GOT3 (cell line): ENCODE measurements at regions not wholly inside any gene's neighbourhood (a gene's known extent, or its start where the extent isn't known, plus 50 kb on each side); places are given as distances from the start of the nearest gene placed in this dataset.

Experiments used
- DNase-seq: peaks from one replicate; lab custom pipeline; 2025; ENCODE audit warnings: mixed read lengths; lab: John Stamatoyannopoulos, UW

DNA sequence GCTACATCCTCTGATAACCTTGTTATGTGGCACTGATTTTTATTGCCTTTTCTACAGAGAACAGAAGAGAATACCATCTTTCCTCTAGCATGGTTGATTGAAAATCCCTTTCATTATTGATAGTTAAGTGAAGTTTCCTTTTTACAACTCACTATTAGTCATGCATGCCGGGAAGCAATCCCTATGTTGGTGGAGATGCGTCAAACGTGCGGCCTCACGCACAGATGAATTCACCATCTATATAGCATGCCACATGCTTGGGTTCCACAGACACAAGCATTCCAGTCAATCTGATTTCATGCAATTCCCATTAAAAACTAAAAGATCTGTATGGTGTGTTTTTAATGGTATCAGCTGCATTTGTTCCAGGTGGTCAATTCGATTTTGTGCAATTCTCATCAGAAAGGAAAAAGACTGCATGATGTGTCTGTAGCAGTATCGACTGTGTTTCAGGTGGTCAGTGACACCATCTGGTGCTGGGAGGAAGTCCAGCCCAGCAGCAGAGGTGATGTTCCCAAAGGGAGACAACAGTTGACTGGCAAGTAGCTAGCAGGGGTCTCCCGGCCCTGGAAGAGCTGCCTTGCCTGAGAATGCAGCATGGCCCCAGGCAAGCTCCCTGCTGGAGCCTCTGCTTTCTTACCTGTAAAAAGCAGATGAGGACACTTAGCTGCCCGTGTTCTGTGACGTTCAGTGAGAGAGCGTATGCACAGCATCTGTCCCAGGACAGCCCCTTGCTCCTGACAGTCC lies 151.3 kb upstream of the NCK2 start:
- DNase-seq, result no peak

DNA sequence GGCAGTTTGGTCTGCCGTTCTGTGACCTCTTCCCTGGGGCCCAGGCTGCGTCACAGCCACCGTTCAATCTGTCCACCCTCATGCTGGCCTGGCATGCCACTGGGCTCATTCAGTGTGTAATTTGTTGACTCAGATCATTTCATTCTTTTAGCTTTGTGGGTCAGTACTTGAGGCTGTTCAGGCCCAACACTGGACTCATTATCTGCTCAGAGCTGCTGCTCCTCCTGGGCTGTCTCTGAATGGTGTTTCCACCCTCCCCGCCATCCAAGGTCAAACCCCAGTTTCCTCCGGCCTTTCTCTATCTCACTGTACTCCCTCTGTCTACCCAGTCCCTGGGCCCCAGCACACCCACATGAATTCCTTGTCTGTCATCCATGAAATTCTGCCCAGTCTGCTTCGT lies 152.4 kb upstream of the NCK2 start:
- no peak for DNase-seq

DNA sequence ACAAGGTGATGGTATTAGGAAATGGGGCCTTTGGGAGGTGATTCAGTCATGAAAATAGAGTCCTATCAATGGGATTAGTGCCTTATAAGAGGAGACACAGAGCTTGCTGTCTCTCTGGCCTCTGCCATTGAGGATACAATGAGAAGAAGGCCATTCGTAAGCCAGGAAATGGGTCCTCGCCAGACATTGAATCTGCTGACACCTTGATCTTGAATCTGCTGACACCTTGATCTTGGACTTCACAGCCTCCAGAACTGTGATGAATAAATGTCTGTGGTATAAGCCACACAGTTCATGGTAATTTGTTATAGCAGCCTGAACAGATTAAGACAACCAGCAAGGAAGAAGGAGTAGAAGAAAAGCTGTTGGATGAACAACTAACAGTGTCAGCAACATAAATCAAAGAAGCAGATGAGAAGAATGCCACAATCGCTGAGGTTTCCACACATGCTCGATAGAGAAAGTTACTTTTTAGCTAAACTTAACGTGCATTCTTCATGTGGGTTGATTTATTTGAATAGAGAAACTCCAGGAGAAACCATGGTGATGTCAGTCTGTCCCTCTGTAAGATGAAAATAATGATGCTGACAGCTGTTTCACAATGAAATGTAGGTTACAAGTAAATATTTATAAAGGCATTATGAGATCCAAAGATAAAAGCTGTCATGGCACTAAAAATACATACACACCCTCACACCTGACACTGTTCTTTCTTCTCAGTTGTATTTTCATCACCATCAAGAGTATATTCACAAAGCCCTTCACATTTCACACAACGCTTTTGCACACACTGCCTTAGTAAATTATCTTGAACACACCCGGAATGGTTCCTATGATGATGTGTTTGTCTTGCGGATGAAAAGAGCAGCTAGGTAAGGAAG lies 153.7 kb upstream of the NCK2 start:
- DNase-seq, result no peak

DNA sequence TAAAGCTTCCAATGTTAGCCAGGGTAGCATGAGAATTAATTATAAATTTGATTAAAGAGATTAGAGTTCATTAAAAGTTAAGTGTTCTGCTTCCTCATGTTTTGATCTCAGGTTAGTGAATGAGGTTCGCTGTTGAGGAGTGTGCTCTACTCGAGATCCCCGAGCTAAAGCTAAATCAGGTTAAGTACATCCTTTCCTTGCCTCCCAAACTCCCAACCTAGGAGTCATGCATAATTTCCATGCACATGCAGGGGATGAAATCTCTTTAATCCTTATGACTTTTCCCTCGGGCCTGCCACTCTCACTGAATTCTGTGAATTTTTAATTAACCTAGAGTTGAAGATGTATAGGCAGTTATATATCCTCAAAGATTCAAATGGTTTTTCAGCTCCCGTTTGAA lies 156.1 kb upstream of the NCK2 start:
- no peak for DNase-seq

DNA sequence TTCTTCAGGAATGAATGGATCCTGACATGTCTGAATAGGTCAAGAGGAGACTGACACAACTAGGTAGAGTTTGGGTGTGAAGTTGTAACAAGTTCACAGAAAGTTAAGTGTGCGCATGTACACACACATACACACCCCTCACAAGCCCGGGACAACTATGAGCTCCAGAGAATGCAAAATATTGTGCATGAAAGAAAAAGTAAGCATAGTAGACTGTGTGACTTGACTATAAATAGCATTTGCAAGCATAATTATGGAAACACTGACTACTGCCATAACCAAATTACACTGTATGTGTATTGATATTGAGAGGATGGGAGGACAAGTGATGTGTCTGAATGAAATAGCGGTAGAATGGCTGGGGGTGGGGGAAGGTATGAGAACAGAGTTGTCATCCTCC lies 157.1 kb upstream of the NCK2 start:
- DNase-seq, result no peak

DNA sequence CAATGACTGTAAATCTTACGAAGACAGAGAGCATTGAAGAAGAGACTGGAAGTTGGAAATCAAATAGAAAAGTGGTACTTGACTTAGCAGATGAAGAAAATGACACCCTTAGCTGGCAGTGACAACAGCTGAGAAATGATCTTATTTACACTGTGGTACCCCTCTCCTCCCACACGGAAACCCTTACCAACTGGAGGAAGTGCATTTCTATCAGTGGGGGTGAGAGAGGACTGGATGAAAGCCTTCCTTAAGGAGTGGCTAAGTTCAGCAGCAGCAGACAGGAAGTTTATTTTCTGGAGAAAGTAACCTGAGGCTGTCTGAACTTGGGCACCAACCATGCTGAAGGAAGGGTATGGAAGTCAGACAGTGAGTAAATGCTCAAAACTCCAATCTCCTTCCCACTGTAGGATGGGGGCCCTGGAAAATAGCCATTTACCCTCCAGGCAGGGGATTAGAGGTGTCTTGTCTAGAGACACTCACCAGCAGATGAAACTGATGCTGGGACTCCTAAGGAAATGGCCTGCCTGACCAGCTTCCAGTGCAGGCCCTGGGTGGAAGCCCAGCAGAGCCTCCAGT lies 160.2 kb upstream of the NCK2 start:
- DNase-seq, result no peak

DNA sequence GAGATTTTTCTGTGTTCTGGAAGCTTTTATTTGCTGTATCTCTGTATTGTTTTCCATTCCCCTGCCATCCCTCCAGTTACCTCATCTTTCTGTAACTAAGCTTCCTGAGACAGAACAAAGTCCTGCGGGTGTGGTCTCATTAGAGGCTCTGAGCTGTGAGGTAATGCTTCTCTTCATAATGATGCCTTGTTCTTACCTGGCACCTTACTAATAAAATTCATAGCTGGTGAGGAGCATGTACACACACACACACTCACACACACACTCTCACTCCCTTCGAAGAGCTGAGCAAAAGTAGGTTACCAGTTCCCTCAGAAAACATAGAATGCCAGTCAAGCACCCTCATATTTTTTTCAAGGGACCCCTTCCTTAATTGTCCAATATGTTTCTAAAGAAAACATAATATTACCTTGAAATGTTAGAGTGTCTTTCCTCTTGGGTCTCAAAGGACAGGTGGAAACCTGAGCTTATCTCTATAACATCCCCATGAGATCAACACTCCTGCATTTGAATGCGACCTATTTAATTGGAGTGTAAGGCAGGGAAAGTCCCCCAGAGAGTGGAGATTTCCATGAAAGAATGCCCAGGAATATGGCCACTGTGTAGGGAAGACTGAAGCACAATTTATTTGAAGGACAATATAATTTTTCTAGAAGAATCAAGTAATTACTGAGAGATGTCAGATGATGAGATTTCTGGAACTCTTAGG lies 161.6 kb upstream of the NCK2 start:
- no peak for DNase-seq

DNA sequence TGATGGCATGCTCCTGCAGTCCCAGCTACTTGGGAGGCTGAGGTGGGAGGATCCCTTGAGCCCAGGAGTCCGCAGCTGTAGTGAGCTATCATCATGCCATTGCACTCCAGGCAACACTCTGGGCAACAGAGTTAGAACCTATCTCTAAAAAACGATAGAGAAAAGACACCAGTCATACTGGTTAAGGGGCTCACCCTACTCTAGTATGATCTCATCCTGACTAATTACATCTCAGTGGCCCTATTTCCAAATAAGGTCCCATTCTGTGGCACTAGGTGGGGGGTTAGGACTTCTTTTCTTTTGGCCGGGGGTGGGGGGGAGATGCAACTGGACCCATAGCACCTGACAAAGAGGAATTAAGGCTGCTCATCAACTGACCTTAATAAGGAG lies 163.2 kb upstream of the NCK2 start:
- no peak for DNase-seq

DNA sequence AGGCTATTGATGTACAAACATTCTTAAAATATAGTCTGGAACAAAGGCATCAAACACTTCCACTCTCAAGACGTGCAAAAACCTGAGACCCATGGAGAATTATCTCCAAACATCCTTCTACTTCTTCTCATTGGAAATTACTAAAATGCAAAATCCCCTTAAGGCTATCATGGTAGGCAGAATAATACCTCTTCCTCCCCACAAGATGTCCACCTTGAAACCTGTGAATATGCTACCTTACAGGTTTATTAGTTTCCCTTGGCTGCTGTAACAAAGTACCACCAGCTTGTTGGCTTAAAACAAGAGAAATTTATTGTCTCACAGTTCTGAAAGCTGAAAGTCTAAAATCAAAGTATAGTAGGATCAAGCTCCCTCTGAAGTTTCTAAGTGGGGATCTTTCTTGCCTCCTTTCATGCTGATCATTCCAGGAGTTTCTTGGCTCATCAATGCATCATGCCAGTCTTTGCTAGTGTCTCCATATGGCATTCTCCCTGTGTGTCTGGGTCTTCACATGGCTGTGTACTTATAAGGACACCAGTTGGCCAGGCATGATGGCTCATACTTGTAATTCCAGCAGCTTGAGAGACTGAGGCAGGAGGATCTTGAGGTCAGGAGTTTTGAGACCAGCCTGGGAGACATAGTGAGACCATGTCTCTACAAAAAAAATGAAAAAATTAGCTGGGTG lies 163.7 kb upstream of the NCK2 start:
- no peak for DNase-seq

DNA sequence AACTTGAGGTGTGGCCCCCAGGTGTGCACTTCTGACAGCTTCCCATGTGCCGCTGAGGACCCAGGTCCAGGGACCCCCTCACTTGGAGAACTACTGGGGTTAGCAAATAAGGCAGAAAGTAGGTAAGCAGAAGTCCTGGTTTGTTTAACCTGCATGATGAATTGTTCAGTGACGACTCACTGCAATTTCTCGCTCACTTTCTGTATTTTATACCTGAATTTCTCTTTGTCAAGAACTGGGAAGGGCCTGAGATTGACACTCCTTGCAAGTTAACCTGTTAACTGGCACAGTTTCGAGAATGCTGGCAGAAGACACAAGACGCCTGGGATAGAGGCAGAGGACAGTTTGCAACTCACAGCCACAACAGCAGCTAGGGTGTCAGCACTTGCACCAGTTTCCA lies 164.5 kb upstream of the NCK2 start:
- DNase-seq, result no peak

DNA sequence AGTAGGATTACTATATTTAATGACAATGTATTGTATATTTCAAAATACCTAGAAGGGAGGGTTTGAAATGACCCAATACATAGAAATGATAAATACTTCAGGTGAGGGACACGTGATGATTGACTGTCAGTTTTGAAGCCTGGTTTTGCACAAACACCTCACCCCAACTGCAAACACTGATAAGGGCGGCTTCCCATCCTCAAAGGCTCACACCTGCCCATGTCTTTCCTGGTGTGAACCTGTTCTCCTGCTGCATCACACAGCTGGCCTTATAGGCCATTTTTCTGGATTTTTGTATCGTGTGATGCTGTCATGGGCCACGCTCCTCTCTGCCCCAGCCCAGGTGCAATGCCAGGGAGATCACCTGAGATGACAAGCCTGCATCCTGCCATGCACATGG lies 166.5 kb upstream of the NCK2 start:
- DNase-seq, result no peak

DNA sequence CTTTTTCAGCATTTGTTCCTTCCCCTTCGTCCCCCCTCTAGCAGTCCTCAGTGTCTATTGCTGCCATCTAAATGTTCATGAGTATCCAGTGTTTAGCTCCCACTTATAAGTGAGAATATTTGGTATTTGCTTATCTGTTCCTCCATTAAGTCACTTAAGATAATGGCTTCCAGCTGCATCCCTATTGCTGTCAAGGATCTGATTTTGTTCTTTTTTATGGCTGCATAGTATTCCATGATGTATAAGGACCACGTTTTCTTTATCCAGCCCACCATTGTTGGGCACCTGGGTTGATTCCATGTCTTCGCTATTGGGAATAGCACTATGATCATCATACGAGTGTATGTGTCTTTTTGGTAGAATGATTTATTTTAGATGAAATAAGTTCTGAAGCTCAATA lies 166.9 kb upstream of the NCK2 start:
- no peak for DNase-seq

DNA sequence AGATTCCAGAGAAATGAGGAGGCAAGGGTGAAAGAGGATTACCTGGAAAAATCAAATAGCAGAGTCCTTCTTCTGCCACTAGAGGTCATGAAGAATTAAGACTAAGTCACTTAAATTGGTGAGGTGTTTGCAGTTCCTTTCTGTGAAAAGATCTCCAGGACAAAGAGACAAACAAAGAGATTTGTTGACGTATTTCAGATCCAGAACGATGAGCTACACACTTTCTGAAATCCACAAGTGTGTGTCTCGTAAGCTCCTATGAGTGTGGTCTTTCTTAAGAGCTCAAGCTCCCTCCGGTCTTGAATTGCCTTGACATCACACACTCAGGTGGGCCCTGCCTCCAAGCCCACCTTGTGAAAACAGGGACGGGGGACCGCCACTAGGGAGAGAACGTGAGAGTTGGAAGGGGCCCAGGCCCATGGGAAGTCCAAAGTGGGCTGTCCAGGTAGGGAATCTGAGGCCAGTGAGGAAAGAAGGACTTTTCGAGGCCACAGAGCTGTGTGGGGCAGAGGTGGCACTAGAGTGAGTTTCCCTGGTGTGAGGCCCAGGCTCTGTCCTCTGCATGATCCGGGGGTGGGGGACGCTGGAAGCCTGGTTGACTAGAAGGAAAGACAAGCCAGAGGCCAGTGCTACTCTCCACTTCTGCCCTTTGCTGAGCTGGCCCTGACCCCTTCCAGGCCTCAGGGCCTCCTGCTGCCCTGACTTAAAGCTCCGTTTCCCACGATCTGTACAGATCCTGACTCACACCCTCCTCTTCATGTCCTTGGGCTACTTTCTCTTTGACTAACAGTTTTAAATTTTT lies 168.1 kb upstream of the NCK2 start:
- DNase-seq, result no peak

DNA sequence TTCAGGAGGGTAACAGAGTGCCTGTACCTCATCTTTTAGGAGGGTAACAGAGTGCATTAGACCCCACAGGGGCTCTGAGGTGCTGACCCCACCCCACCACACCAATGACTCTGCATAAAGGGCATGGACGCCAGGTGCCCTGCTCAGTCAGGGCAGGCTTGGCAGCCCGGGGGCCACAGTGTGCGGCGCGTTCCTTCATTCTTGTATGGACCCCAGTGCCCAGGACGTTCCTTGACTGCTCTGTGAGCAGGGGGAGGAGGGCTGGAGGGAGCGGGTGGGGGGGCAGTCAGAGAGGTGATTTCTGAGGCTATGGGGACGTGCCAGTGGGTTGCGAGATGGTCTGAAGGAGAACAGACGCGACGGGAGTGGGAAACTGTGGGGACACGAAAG lies 168.7 kb upstream of the NCK2 start:
- no peak for DNase-seq

DNA sequence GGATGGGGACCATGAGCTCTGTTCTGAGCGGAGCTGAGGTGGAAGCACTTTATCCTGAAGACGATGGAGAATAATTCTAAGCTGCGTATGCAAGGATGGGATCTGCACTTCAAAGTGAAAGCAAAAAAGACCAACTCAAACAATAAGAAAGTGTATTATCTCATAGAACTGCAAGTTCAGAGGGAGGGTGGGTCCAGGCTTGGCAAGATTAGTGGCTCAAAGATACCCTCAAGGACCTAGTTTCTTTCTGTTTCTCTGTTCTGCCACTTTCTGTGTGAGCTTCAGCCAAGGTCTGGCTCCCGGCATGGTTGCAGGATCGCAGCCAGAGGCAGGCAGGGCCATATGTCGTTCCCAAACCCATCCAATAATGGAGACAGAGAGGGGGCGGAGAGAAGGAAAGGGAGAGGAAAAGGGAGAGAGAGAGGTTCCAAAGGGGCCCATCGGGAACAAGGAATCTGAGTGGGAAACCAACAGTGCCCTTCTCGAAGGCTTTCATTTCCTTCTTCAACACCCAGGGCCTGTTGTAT lies 169.2 kb upstream of the NCK2 start:
- DNase-seq, result no peak

DNA sequence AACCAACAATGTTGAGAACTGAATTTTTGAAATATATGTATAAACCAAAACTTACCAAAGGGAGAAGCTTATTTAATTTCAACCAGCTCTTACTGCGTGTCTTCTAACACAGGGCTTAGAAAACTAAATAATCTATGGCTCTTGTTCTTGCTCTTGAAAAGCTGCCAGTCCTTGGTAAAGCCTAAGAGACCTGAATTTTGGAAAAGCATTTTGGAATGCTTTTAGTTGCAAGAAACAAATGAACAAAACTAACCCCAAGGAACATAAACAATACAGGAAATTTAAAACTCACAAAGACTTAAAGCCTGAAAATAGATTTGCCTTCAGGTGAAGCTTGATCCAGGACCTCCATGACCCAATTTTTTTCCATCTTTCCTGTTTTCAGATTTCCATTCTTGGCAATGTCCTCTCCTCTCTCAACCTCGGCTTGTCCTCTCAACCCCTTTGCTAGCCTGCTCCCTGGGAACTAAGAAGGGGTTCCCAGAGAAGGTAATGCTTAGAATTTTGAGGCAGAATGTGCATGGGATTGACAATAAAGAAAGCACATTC lies 169.8 kb upstream of the NCK2 start:
- no peak for DNase-seq

DNA sequence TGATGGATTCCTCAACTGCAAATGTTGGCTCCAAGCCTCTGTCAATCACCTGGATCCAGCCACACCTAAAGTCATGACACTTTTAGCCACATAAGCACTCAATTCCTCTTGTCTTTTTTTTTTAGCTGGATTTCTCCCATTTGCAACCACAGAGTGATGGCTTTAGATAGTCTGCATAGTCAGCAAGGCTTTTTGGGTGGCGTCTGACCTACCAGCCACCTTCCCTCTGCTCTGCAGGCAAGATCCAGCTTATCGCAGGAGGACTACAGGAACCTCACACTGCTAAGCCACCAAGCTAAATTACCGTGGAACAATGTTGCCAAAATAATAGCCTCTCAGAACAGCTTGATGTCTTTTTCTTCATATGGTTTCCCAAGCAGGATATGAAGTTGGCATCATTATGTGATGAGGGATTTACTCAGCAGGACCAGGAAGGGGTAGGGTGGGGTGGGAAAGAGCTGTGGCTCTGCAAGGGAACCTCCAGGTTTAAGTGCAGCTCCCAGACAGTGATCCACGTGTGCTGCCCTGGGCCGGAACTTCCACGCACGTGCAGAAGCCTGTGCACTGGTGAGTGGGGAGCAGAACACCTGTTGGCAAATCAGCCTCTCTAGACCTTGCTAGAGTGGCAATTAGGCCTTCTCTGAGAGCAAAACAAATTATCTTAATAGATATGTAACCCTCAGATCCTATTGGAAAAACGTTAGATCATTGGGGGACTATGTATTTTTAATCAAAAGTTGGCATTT lies 170.6 kb upstream of the NCK2 start:
- no peak for DNase-seq

DNA sequence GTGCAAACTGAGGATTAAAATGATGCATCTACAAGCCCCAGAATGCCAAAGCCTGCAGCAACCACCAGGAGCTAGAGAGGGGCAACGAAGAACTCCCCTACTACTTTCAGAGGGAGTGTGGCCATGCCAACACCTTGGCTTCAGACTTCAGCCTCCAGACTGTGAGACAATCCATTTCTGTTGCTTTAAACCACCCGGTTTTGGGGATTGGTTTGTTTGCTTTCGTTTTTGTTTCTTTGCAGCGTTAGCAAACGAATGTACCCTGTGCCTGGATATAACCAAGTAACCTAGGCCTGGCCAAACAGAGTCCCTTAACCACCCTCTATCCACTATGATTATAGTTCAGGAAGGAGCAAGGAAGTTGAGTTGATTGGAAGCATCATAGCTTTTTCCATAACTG lies 171.2 kb upstream of the NCK2 start:
- DNase-seq, result no peak

DNA sequence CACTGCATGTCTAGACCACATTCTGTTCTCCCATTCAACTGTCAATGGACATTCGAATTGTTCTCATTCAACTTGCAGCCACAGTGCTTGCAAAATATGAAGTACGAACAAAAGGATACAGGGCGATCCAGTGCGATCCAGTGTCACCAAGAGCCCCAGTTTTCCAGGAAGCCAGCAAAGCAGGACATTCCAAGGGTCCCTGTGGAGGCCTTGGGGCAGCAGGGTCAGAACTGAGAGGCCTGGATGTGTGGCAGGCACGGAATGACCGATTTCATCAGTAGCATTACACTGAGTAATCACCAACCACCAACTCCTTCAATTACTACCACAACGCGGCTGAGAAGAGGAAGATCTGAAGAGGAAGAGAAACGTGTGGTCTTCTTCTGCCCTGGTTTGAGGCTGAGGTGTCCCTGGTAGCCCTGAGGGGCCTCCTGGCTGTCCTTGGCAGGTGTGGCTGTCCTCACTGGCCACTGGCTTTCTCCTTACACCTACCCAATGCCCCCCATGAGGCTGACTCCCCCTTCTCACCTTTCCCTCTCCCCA lies 172.7 kb upstream of the FHL2 start:
- DNase-seq, result no peak

DNA sequence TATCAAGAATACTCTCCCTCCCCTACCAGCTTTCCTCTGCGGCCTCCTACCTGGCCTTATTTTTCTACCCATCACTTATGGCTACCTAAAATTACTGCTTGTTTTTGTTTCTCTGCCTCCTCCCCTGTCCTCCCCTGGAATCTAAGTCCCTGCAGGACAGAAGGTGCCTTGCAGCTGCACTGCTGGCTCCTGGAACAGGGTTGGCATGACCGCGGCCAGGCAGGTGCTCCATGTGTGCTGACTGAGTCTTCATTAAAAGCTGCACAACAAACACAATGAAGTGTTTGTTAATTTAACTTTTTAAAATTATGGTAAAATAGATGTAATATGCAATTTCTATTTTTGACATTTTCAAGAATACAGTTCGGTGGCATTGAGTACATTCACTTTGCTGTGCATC lies 171.9 kb upstream of the FHL2 start:
- DNase-seq, result no peak
